ENCODE measurements at regions not wholly inside any gene's neighbourhood (a gene's known extent, or its start where the extent isn't known, plus 50 kb on each side); places are given as distances from the start of the nearest gene placed in this dataset.
A peak's percentile ranks its signal among the peaks of the same experiment; 100 is the strongest.
"Not testable (repeated sequence)": the region's sequence is repeated elsewhere in the genome, so short reads cannot be mapped to it uniquely, and the experiment has no call there.

DNA sequence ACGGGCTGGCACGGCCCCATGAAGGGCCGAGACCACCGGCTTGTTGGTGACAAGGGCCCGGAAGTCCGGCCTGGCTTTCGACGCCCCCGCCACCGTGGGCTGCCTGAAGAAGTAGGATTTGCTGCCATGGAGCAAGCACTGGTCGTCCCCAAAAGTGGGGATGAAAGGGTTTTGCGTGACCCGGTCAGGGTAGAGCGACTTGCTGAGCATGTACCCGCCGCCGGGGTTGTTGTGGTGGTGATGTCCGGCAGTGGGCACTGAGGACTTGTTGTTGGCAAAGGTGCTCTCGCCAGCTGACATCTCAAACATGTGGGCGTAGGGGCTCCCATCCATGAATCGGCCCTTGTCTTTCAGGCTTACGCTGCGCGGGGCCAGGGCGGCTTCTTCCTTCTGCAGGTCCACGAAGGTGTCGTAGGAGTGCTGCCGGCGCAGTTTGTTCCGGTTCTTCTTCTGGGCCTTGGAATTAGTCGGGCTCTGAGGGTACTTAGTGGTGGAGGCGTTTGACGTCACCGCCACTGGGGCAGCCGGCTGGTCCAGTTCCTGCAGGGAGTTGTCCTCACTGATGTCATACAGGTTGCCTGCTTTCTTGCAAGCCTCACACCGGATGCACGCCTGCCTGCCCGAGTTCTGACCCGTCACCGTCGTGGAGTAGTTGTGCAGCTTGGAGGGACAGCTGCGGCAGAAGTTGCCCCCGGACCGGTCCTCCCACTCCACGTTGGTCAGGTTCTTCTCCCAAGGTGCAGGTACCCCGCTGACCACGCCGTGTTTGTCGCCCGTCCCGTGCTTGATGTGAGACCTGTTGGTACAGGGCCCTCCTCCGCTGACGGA is 366.6 kb downstream of the EMP1 start:
- DNase-seq (ENCODE audit: low spot score) = no peak

DNA sequence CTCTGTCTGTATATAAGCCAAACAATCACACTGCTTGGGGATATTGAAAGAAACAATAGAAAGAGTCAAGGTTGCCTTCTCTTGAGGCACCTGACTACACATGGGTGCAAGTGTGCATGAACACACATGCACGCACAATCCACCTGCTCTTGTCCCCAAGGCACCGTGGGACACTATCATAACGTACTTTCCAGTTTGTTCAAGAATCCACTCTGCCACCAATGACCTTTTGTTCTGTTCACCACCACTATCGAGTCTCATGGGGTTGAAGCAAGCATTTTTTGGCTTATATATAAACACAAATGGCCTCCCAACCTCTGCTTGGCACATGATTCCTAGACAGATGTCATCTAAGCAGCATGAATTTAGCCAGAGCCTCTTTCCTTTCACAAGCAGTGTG is 365.4 kb downstream of the EMP1 start:
- DNase-seq (ENCODE audit: low spot score) = no peak

DNA sequence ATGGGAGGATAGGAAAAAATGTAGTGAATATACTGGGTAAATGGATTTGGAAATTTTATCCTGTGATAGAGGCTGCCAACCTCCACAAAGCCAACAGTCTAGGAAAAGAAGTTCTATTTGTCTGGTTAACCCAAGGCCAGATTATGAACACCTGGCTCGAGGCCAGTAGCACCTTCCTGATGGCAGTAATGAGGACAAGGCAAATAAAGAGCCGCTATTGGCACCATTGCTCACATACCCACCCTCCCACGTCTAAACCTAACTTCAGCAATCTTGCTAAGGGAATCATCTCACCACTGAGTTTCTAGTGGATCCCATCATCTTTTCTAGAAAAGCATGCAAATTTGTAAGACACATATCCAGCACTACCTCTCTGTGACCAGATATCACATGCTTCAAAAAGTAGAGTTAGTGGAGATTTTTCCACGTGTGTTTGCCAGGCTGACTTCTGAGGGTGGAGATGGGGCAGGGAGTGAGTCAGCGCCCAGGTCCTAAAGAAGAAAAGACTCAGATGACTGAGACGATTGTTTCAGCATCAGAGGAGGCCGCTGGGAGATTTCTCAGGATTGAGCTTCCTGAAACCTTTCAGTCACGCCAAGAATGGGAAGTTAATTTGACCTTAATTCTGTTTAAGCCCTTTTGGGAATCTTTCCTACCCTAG is 362.9 kb downstream of the EMP1 start:
- DNase-seq (ENCODE audit: low spot score) = no peak

DNA sequence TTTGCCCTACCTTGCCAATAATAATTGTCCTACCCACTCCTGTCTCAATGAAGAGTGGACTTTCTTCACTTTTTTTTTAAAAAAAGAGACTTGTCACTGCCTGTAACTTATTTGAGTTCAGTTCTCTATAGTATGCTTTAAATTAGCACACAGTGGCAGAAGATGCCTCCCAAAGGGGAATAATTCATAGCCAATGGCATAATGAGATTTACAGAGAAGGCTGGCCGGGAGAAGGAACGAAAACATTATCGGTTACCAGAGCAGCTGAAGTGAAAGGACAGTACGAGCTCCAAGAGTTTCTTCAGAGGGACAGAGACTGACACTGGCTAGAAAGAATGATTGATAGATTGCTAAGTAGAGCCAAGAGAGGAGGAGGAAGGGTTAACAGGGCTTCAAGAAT is 356.3 kb downstream of the EMP1 start:
- no peak for DNase-seq (ENCODE audit: low spot score)

DNA sequence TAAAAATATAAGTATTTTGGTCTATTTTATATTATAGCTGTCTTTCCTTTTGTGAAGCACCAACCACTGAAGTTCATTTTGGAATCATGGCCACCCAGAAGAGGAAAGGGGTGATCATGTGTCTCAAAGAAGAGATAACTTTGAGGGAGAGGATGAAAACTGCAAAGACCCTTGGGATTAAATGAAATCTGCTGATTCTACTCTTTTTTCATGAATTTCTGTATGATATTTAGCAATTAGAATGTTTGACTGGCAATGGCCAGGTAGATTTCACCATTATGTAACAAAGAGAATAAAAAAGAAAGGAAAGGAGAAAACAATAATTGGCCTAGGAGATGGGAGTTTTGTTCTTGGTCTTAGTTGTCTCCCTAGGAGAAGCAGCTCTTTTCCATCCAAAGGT is 350.8 kb downstream of the EMP1 start:
- no peak for DNase-seq (ENCODE audit: low spot score)

DNA sequence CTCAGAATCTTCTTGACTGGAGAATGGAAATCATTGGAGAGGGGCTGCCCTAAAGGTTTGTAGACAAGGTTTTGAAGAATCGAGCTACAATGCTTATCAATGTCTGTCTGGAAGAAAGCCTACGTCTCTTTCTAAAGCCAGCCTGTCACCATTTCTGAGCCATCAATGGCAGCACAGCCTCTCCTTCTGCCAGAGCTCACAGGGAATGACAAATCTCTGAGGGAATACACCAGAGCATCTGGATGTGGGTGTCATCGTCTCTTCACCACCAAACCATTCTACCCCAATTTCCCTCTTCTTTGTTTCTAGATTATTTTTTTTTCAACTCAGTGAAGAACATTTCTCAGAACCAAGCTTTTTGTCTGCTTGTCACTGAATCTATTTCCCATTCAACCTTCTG is 349.7 kb downstream of the EMP1 start:
- DNase-seq (ENCODE audit: low spot score) = no peak

DNA sequence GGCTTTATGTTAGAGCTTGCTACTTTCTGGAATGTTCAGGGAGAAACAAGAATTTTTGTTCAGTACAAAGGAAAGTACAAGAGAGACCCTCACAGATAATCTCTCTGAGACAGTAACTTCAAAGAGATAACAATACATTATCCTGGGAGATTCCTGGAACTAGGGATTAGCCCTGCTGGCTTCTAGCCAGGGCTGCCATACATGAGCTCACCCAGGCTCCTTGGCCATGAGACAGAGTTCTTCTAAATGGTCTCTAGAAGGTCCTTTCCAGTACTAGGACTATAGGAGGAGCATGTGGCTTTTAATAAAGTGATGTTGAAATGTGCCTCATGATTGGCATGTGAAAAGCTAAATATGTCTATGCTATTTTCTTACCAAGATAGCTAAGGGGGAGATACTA is 342.5 kb downstream of the EMP1 start:
- DNase-seq (ENCODE audit: low spot score) = no peak

DNA sequence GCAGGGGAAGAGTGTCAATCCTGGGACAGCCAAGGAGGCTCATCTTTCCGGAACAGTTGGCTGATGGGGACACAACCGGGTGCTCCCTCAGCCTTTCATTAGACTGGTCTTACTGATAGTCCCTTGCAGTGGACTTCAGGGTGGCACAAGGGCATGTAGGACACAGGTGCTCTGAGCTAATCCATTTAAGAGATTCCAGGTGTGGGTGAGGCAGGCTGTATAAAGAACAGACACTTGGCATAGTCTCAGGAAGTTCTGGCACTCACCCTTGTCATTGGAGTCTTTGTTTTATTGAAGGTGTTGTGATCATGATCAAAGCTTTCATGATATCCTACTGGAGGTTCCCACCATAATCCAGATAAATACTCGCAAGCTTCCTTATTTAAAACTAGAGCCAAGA is 341.6 kb downstream of the EMP1 start:
- DNase-seq (ENCODE audit: low spot score) = no peak

DNA sequence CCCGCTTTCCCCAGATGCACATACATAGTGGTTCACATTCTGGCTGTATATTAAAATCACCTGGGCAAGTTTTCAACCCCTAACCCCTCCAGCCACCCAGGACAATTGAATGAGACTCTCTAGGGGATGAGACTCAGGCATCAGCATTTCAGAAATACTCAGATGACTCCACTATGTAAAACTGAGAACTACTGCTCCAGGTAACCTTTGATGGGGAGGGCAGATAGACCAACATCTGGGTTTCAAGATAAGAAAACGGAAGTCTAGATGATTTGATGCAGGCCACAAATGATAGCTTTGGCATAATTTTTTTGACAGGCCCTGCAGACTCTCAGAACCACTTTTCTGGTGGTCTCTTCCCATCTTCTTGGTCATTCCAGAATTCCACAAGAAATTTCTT is 341.1 kb downstream of the EMP1 start:
- no peak for DNase-seq (ENCODE audit: low spot score)

DNA sequence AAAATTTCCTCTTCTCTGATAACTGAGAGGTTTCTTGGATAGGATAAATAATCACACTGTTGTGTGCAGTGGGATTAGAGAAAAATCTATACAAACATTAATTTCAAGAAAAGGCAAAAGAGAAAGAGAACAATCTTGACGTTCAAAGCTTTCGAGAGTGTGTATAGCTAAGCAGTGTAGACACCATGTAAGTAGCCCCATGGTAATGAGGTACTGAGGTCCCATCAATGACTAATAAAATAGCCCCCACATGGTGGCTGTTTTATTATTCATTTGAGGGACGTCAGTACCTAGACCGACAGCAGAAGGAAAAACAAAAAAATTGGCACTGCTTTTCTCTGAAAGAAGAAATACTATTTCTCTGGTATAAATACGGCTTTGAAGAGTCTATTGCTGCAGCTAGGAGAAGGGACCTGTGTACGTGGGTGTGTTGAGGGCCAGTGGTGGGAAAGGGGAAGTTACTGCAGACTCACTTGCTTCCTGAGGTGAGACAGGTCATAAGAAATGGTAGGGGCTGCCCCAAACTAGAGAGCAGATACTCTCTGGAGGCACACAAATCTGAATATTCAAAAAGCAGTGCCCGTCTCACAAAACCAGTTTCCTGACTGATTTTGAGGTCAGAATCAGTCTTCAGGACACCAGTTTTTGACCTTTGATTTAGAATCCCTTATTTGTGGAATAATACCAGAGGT is 339.8 kb downstream of the EMP1 start:
- DNase-seq (ENCODE audit: low spot score) = no peak

DNA sequence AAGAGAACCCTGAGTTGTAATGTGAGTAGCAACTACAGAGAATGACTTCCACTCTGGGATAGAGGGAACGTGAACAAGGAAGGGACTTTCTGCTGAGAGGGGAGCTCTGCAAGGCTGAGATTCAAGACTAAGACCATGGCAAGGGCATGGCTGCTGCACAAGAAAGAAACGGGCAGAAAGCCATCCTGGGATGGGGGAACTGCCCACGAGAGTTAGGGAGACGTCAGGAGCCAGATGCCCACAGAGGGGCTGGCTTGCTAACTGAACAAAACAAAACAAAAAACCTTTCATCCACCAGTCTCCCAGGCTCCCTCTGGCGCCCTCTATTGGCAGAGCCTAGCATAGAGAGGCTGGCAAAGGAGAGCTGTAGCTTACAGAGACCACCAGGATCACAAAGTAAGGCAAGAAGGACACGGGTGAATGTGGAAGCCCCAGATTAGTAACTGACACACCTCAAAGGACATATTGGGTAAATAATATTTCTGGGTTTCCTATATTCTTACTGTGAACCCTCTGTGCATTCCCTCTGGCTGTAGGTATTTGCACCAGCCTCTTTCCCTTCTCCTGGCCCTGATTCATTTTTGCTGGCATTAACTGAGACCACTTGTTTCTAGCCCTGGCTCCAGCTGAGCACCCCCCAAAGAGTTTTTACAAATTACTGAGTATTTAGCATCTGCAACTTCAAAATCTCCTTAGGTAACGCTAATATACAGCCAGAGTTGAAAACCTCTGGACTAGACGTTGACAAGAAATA is 338.3 kb downstream of the EMP1 start:
- peak; percentile 46 for DNase-seq (ENCODE audit: low spot score)

DNA sequence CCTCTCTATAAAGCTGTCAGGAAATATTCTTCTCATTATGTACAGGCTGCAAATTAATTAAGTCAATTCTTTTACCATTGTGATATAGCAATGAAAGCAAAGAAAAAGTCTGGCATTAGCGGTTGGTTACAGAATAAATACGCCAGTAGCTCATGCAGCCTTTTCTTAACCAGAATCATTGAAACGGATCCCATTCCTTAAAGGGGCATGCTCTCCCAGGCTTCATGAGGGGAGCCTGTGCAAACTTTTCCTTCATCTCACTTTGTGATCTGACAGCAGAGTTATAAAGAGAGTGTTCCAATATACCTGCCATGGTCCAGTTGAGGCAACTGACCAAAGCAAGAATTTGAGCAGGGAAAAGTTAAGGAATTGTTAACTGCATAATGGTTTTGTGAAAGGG is 337.7 kb downstream of the EMP1 start:
- DNase-seq (ENCODE audit: low spot score) = no peak

DNA sequence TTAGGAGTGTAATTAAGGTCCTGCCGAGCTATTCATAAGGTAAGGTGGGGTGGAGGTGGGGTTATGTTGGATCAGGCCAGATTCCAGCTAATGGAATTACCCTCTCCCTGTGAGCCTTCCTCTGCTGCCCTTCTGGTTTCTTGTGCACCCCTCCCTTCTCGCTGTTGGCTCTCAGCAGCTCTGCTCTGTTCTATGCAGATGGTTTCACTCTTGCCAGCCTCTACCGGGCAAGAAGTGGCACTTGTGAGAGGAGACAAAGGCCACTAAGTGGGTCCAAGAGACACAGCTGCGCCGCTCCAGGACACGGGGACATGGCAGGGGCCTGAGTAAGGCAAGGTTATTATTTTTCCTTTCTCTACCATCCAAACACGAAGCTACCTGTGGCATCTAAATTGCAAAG is 334.4 kb downstream of the EMP1 start:
- no peak for DNase-seq (ENCODE audit: low spot score)

DNA sequence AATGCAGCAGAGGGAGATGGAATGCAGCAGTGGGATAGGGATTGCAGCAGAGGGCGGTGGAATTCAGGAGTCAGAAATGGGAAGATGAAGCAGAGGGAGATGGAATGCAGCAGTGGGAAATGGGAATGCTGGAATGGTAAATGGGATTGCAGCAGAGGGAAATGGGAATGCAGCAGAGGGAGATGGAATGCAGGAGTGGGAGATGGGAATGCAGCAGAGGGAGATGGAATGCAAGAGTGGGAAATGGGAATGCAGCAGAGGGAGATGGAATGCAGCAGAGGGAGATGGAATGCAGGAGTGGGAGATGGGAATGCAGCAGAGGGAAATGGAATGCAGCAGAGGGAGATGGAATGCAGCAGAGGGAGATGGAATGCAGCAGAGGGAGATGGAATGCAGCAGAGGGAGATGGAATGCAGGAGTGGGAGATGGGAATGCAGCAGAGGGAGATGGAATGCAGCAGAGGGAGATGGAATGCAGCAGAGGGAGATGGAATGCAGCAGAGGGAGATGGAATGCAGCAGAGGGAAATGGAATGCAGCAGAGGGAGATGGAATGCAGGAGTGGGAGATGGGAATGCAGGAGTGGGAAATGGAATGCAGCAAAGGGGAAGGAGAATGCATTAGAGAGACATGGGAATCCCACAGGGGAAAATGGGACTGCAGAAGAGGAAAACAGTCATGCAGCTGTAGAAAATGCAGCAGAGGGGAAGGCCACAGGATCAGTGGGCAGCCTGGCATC is 329.8 kb downstream of the EMP1 start:
- DNase-seq (ENCODE audit: low spot score) = not testable (repeated sequence)

DNA sequence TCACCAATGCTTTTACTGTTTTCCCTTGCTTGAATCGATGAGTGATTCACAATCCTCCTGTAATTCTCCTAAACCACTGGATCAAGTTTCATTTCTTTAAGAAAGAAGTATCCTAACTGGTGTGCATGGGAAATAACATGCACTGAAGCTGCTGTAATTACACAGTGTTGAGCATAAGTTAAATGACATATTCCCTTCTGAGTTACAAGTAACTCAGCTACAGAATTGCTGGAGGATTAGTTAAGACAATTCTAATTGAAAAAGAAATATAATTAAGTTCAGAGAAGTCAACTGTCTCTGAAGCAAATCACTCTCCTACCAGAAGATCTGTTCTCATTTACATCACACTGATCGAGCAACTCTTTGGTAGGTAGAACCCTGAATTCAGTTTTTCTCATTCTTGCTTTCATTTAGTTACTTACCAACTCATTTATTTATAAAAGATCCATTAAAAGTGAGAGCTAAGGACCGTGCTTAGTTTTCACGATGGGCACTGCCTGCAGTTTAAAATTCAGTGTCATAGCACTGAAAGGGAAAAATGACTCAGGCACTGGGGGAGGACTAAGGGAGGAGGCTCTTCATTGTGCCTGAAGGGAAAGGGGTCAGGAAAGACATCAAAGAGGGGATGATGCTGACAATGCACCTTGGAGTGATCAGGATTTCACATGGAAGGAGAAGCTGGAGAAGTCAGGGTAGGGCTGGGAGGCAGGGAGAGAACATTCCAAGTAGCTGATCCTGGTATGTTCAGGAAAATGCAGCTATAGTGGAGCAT is 327.2 kb downstream of the EMP1 start:
- no peak for DNase-seq (ENCODE audit: low spot score)

DNA sequence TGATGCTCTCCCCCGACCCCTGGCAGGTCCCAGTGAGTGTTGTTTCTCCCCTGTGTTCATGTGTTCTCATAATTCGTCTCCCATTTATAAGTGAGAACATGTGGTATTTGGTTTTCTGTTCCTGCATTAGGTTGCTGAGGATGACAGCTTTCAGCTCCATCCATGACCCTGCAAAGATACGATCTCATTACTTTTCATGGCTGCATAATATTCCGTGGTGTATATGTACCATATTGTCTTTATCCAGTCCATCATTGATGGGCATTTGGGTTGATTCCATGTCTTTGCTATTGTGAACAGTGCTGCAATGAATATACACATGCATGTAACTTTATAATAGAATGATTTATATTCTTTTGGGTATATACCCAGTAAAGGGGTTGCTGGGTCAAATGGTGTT is 321.5 kb downstream of the EMP1 start:
- not testable (repeated sequence) for DNase-seq (ENCODE audit: low spot score)

DNA sequence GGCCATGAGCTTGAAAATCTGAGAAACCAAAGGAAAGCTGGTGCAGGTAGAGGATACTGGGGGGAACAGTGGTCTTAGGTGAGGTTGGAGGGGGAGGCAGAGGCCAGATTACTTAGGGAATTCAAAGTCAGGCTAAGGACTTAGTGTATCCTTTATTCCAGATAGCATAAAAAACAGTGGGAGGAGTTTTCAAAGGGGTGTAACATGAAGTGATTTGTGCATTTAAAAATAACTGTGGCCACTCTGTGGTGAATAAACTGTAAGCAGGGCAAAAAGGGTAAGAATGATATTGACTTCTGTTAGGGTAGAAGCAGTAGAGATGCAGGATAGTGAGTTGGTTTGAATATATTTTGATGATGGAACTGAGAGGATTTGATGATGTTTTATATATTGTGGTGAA is 313.2 kb downstream of the EMP1 start:
- DNase-seq (ENCODE audit: low spot score) = no peak

DNA sequence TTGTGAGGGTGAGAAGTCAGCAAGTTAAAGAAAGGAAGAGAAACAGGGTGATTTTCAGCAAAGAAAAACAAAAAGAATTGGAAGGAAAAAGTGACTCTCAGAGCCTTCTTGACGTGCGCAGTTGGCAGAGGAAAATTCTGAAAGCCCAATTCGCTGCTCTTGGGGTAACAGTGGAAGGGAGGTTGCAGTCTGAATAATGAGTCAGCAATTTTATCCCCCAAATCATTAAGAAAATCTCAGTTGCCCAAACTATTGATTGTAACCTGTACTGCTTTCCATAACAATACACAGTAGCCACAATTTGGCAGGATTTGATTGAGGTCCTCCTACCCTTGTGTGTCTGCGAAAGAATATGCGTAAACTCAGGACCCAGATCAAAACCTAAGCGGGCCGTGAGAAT is 309.1 kb downstream of the EMP1 start:
- DNase-seq (ENCODE audit: low spot score) = no peak

DNA sequence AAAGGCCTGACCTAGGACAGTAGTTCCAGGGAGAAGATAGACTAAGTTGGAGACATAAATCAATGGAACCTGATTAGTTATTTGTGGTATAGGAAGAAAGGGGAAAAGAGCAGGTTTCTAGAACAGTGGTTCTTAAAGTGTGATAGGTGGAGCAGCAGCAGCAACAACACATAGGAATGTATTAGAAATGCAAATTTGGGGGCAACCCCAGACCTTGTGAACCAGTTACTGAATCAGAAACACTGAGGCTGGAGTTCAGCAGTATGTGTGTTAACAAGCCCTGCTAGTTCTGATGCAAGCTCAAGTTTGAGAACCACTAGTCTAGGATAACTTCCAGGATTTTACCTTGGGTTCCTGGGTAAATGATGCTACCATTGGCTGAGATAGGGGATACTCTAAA is 308.7 kb downstream of the EMP1 start:
- DNase-seq (ENCODE audit: low spot score) = no peak

DNA sequence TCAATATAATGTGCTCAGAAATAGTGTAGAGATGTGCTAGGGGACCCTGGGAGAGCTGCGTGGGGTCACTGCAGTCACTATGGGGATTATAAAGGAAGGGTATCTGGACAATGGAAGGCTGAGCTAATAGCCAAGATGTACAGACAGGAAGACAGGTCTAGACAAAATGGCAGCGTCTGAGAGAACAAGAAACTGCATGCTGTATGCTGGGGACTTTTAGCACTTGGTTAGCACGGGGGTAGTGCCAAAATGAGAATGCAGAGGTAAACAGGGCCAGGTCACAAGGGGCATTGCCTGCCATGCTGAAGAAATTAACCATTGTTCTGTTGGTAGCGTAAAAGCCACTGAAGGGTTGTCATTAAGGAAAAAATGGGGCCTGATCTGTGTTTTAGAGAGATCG is 308.2 kb downstream of the EMP1 start:
- DNase-seq (ENCODE audit: low spot score) = no peak

DNA sequence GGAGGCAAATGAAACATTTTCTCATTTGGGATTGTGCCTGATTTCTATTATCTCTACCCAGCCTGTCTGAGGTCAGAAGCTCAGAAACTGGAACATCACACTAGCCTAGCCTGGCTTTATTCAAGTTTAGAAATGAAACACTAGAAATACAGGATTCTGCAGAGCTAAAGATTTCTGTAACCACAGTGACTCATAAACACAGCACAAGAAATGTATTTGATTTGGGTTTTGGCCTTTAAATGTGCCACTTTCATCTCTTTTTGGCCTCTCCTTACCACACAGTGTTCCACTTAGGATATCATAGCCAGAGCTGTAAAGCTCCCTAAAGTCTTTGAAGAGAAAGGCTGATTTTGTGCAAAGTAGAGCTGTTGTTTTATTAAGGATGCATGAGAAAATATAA is 307.5 kb downstream of the EMP1 start:
- DNase-seq (ENCODE audit: low spot score) = no peak
